HG02610 (cell line): ENCODE measurements at regions not wholly inside any gene's neighbourhood (a gene's known extent, or its start where the extent isn't known, plus 50 kb on each side); places are given as distances from the start of the nearest gene placed in this dataset.

ENCODE experiments used
- ATAC-seq: cut with Tn5 transposase; IDR thresholded peaks from one replicate; pipeline ENCODE4 v1.9.1; 2021; ENCODE audit warnings: mild to moderate bottlenecking, moderate library complexity; ENCODE audit not compliant: unreplicated experiment

- ATAC-seq, result no peak
Measured at GRCh38 chr21:27645285-27645684, 678.4 kb upstream of the ADAMTS5 start.

- ATAC-seq, result no peak
Measured at GRCh38 chr21:27643326-27643725, 676.4 kb upstream of the ADAMTS5 start.

- no peak for ATAC-seq
Measured at GRCh38 chr21:27639286-27639685, 672.4 kb upstream of the ADAMTS5 start.

- ATAC-seq, result no peak
Measured at GRCh38 chr21:27636656-27637055, 669.8 kb upstream of the ADAMTS5 start.

- no peak for ATAC-seq
Measured at GRCh38 chr21:27633631-27634030, 666.7 kb upstream of the ADAMTS5 start.

GRCh38 chr21:27631471-27631870 is 664.6 kb upstream of the ADAMTS5 start:
- no peak for ATAC-seq

GRCh38 chr21:27622631-27623030 is 655.7 kb upstream of the ADAMTS5 start:
- no peak for ATAC-seq

GRCh38 chr21:27614231-27614630 is 647.3 kb upstream of the ADAMTS5 start:
- ATAC-seq, result no peak

- no peak for ATAC-seq
Measured at GRCh38 chr21:27606422-27606821, 639.5 kb upstream of the ADAMTS5 start.

GRCh38 chr21:27596196-27596595 is 629.3 kb upstream of the ADAMTS5 start:
- ATAC-seq, result no peak

GRCh38 chr21:27595716-27596115 is 628.8 kb upstream of the ADAMTS5 start:
- no peak for ATAC-seq

GRCh38 chr21:27590271-27590670 is 623.4 kb upstream of the ADAMTS5 start:
- ATAC-seq, result no peak

GRCh38 chr21:27589781-27590180 is 622.9 kb upstream of the ADAMTS5 start:
- ATAC-seq, result no peak

- no peak for ATAC-seq
Measured at GRCh38 chr21:27586986-27587385, 620.1 kb upstream of the ADAMTS5 start.

- ATAC-seq, result no peak
Measured at GRCh38 chr21:27586326-27586725, 619.4 kb upstream of the ADAMTS5 start.

GRCh38 chr21:27584256-27584655 is 617.4 kb upstream of the ADAMTS5 start:
- no peak for ATAC-seq

GRCh38 chr21:27582948-27583430 is 616.1 kb upstream of the ADAMTS5 start:
- ATAC-seq, result no peak

GRCh38 chr21:27582246-27582947 is 615.5 kb upstream of the ADAMTS5 start:
- no peak for ATAC-seq

GRCh38 chr21:27581168-27581567 is 614.3 kb upstream of the ADAMTS5 start:
- ATAC-seq, result no peak

- no peak for ATAC-seq
Measured at GRCh38 chr21:27580276-27580675, 613.4 kb upstream of the ADAMTS5 start.

- no peak for ATAC-seq
Measured at GRCh38 chr21:27578741-27579265, 611.9 kb upstream of the ADAMTS5 start.

- no peak for ATAC-seq
Measured at GRCh38 chr21:27572696-27573095, 605.8 kb upstream of the ADAMTS5 start.

GRCh38 chr21:27571706-27572105 is 604.8 kb upstream of the ADAMTS5 start:
- ATAC-seq, result no peak
